PC-3 (cell line): ENCODE measurements at regions not wholly inside any gene's neighbourhood (a gene's known extent, or its start where the extent isn't known, plus 50 kb on each side); places are given as distances from the start of the nearest gene placed in this dataset.

Source experiments
- ATAC-seq: fragments of 200-7000 bp; cut with Tn5 transposase; 2 replicates; pipeline ENCODE4 v1.9.1; 2020; ENCODE audit warnings: mild to moderate bottlenecking, moderate library complexity
- BruUV-seq: library from RNA; stranded (reverse); fragments of 400-500 nt; replicated peaks from 2 replicates; lab custom pipeline; 2021; lab: Mats Ljungman, UMichigan
- CTCF ChIA-PET: fragments of 300-600 bp; sonication (Branson Sonifier 250); formaldehyde crosslinking; loops from one replicate; lab custom pipeline; 2022; ENCODE audit warnings: antibody characterized with exemption; lab: Charles Lee
- POLR2A ChIA-PET: fragments of 300-600 bp; sonication (Branson Sonifier 250); formaldehyde crosslinking; loops from one replicate; lab custom pipeline; 2022; ENCODE audit warnings: antibody characterized with exemption; ENCODE audit not compliant: unreplicated experiment; lab: Charles Lee
- DNase-seq: peaks from one replicate; pipeline ENCODE4 v3.0.0-alpha.2; 2015
- H2AFZ ChIP-seq: fragments of 300-600 bp; sonication (generic); 2 replicates; pipeline ENCODE4 v1.6.0; 2016; ENCODE audit warnings: antibody characterized with exemption, low read length
- H3F3A ChIP-seq: fragments of 300-600 bp; sonication (generic); one replicate; pipeline ENCODE4 v1.6.0; 2017; ENCODE audit warnings: antibody characterized with exemption, low read length, control low read depth, mild to moderate bottlenecking; ENCODE audit not compliant: unreplicated experiment
- H3K27ac ChIP-seq: fragments of 300-600 bp; sonication (generic); 2 replicates; pipeline ENCODE4 v1.5.1; 2016; ENCODE audit warnings: mild to moderate bottlenecking, low read length
- H3K27me3 ChIP-seq: fragments of 300-600 bp; sonication (generic); 2 replicates; pipeline ENCODE4 v1.6.1; 2016; ENCODE audit warnings: low read length, mixed read lengths
- H3K36me3 ChIP-seq: fragments of 300-600 bp; sonication (generic); 2 replicates; pipeline ENCODE4 v1.6.1; 2016; ENCODE audit warnings: low read depth, mixed run types, low read length, mixed read lengths
- H3K4me1 ChIP-seq: fragments of 300-600 bp; sonication (generic); 2 replicates; pipeline ENCODE4 v1.5.1; 2016; ENCODE audit warnings: low read length; ENCODE audit not compliant: insufficient read depth
- H3K4me2 ChIP-seq: fragments of 300-600 bp; sonication (generic); 2 replicates; pipeline ENCODE4 v1.6.0; 2016; ENCODE audit warnings: low read length
- H3K4me3 ChIP-seq: fragments of 300-600 bp; sonication (generic); 2 replicates; pipeline ENCODE4 v1.5.1; 2016; ENCODE audit warnings: mild to moderate bottlenecking, low read length, mixed read lengths
- H3K79me2 ChIP-seq: fragments of 300-600 bp; sonication (generic); 2 replicates; pipeline ENCODE4 v1.6.1; 2017; ENCODE audit warnings: low read length, mixed read lengths
- H3K9ac ChIP-seq: fragments of 300-600 bp; sonication (generic); 2 replicates; pipeline ENCODE4 v1.6.0; 2016; ENCODE audit warnings: mild to moderate bottlenecking, low read length
- H3K9me2 ChIP-seq: fragments of 300-600 bp; sonication (generic); replicated peaks from 2 replicates; pipeline ENCODE4 v1.6.1; 2016; ENCODE audit warnings: mixed run types, low read length, mixed read lengths
- H3K9me3 ChIP-seq: fragments of 300-600 bp; sonication (generic); 2 replicates; pipeline ENCODE4 v1.6.1; 2016; ENCODE audit warnings: low read length, mixed read lengths
- H4K20me1 ChIP-seq: fragments of 300-600 bp; sonication (generic); 2 replicates; pipeline ENCODE4 v1.6.1; 2016; ENCODE audit warnings: low read length, mixed read lengths
- EZH2 ChIP-seq: fragments of 300-600 bp; sonication (generic); IDR thresholded peaks from one replicate; pipeline ENCODE4 v1.6.1; 2017; ENCODE audit warnings: antibody characterized with exemption, mild to moderate bottlenecking, low read length; ENCODE audit not compliant: unreplicated experiment
- EZH2phosphoT487 ChIP-seq: fragments of 300-600 bp; sonication (generic); IDR thresholded peaks from 2 replicates; pipeline ENCODE4 v1.6.1; 2018; ENCODE audit warnings: mild to moderate bottlenecking, antibody characterized with exemption, low read length, borderline replicate concordance
- intact Hi-C: fragments of 100-400 bp; cut with micrococcal nuclease; formaldehyde crosslinking; loops from 2 replicates; pipeline ENCODE4 v1.9.0; 2023
- TF ChIP-seq, protein P1 (sequence below): fragments of 300-600 bp; sonication (generic); conservative IDR thresholded peaks from 2 replicates; pipeline ENCODE4 v1.5.1; 2017; ENCODE audit warnings: antibody characterized with exemption, low read depth, mild to moderate bottlenecking, low read length

- H3K4me1 ChIP-seq: no peaks in the 10 kb centered on the region
- DNase-seq (no peak), ATAC-seq (no peak)
- H3K4me3 ChIP-seq: no peak overlapping the region
- H3K36me3 ChIP-seq: no peaks in the 10 kb centered on the region
- H2AFZ ChIP-seq: no peak overlapping the region
- no peaks in the 10 kb centered on the region for H4K20me1 ChIP-seq
- CTCF ChIA-PET: no interaction called here
- no peak for TF ChIP-seq EZH2phosphoT487
- TF ChIP-seq, protein P1, sequence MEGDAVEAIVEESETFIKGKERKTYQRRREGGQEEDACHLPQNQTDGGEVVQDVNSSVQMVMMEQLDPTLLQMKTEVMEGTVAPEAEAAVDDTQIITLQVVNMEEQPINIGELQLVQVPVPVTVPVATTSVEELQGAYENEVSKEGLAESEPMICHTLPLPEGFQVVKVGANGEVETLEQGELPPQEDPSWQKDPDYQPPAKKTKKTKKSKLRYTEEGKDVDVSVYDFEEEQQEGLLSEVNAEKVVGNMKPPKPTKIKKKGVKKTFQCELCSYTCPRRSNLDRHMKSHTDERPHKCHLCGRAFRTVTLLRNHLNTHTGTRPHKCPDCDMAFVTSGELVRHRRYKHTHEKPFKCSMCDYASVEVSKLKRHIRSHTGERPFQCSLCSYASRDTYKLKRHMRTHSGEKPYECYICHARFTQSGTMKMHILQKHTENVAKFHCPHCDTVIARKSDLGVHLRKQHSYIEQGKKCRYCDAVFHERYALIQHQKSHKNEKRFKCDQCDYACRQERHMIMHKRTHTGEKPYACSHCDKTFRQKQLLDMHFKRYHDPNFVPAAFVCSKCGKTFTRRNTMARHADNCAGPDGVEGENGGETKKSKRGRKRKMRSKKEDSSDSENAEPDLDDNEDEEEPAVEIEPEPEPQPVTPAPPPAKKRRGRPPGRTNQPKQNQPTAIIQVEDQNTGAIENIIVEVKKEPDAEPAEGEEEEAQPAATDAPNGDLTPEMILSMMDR: no peak
- TF ChIP-seq EZH2: no peak
- intact Hi-C loops: no loop called here
- H3K9me2 ChIP-seq: no peaks in the 10 kb centered on the region
- no peaks in the 10 kb centered on the region for H3K79me2 ChIP-seq
- POLR2A ChIA-PET: no interaction called here
- BruUV-seq: no TSS peak
- H3K4me2 ChIP-seq: no peak overlapping the region
- H3K9me3 ChIP-seq: no peaks in the 10 kb centered on the region
- no peak overlapping the region for H3K9ac ChIP-seq
- H3K27me3 ChIP-seq: peaks cover 31% of the 10 kb centered on the region
- no peaks in the 10 kb centered on the region for H3F3A ChIP-seq
- no peak overlapping the region for H3K27ac ChIP-seq
Measured at GRCh38 chr2:126822115-126822514, 76.6 kb upstream of the TEX51 start.

GRCh38 chr2:126822921-126823320 is 75.8 kb upstream of the TEX51 start:
- H2AFZ ChIP-seq: no peak overlapping the region
- H3K4me2 ChIP-seq: no peak overlapping the region
- no peak overlapping the region for H3K4me3 ChIP-seq
- no peak for DNase-seq
- no peaks in the 10 kb centered on the region for H3K9me2 ChIP-seq
- intact Hi-C loops: no loop called here
- ATAC-seq: no peak
- no peaks in the 10 kb centered on the region for H3K36me3 ChIP-seq
- H3F3A ChIP-seq: no peaks in the 10 kb centered on the region
- TF ChIP-seq EZH2 (no peak), EZH2phosphoT487 (no peak)
- TF ChIP-seq, protein P1: no peak
- no peaks in the 10 kb centered on the region for H3K9me3 ChIP-seq
- H3K4me1 ChIP-seq: no peaks in the 10 kb centered on the region
- no TSS peak for BruUV-seq
- H3K27me3 ChIP-seq: peaks cover 37% of the 10 kb centered on the region
- no peaks in the 10 kb centered on the region for H4K20me1 ChIP-seq
- H3K9ac ChIP-seq: no peak overlapping the region
- H3K27ac ChIP-seq: no peak overlapping the region
- POLR2A ChIA-PET: no interaction called here
- CTCF ChIA-PET: no interaction called here
- no peaks in the 10 kb centered on the region for H3K79me2 ChIP-seq

- ChIA-PET POLR2A (no interaction called here), CTCF (no interaction called here)
- Histone ChIP-seq H3K9ac (no peak overlapping the region), H3K9me2 (no peaks in the 10 kb centered on the region), H4K20me1 (no peaks in the 10 kb centered on the region), H3F3A (no peaks in the 10 kb centered on the region), H2AFZ (no peak overlapping the region), H3K27me3 (peaks cover 46% of the 10 kb centered on the region), H3K79me2 (no peaks in the 10 kb centered on the region), H3K27ac (no peak overlapping the region), H3K36me3 (no peaks in the 10 kb centered on the region), H3K4me1 (no peaks in the 10 kb centered on the region), H3K4me3 (no peak overlapping the region), H3K9me3 (no peaks in the 10 kb centered on the region), H3K4me2 (no peak overlapping the region)
- BruUV-seq: no TSS peak
- no peak for DNase-seq
- intact Hi-C loops: no loop called here
- no peak for TF ChIP-seq EZH2
- TF ChIP-seq, protein P1: no peak
- no peak for TF ChIP-seq EZH2phosphoT487
- ATAC-seq: no peak
Measured at GRCh38 chr2:126823951-126824350, 74.7 kb upstream of the TEX51 start.
